WERI-Rb-1 (cell line): ENCODE measurements at regions not wholly inside any gene's neighbourhood (a gene's known extent, or its start where the extent isn't known, plus 50 kb on each side); places are given as distances from the start of the nearest gene placed in this dataset.
A peak's percentile ranks its signal among the peaks of the same experiment; 100 is the strongest.

Experiments
- DNase-seq: peaks from one replicate; pipeline ENCODE4 v3.0.0-alpha.2; 2020
- H3K27ac ChIP-seq: fragments of 250-450 bp; sonication (Bioruptor Pico); 2 replicates; pipeline ENCODE4 v1.5.1; 2020; ENCODE audit warnings: mild to moderate bottlenecking, moderate library complexity
- H3K27me3 ChIP-seq: fragments of 250-450 bp; sonication (Bioruptor Pico); 2 replicates; pipeline ENCODE4 v1.5.1; 2021; ENCODE audit warnings: mild to moderate bottlenecking, low read depth, moderate library complexity; ENCODE audit not compliant: insufficient read depth, severe bottlenecking
- H3K36me3 ChIP-seq: fragments of 250-450 bp; sonication (Bioruptor Pico); 2 replicates; pipeline ENCODE4 v1.5.1; 2020; ENCODE audit warnings: mild to moderate bottlenecking, moderate library complexity
- H3K4me3 ChIP-seq: 2 replicates; pipeline ENCODE4 v1.5.1; 2011; ENCODE audit warnings: low read depth, mild to moderate bottlenecking, control low read depth, low read length
- H3K9me3 ChIP-seq: fragments of 250-450 bp; sonication (Bioruptor Pico); 2 replicates; pipeline ENCODE4 v1.5.1; 2021; ENCODE audit warnings: mild to moderate bottlenecking, moderate library complexity; ENCODE audit not compliant: severe bottlenecking
- CTCF ChIP-seq: IDR thresholded peaks from 2 replicates; pipeline ENCODE4 v1.5.1; 2011; ENCODE audit warnings: low read depth, mild to moderate bottlenecking, control low read depth, inconsistent platforms, low read length

GRCh38 chr2:21501376-21502027 lies 377.7 kb downstream of the TDRD15 start:
- Histone ChIP-seq H3K4me3 (peak overlapping the region; percentile 29), H3K27ac (peak overlapping the region; percentile 84), H3K9me3 (no peaks in the 10 kb centered on the region), H3K36me3 (no peaks in the 10 kb centered on the region), H3K27me3 (no peaks in the 10 kb centered on the region)
- TF ChIP-seq CTCF, result no peak
- peak; percentile 91 for DNase-seq

GRCh38 chr2:21515903-21516302 lies 392.1 kb downstream of the TDRD15 start:
- Histone ChIP-seq H3K4me3 (no peak overlapping the region), H3K27ac (no peak overlapping the region), H3K36me3 (no peaks in the 10 kb centered on the region), H3K9me3 (no peaks in the 10 kb centered on the region), H3K27me3 (no peaks in the 10 kb centered on the region)
- DNase-seq, result peak; percentile 13
- no peak for TF ChIP-seq CTCF

- H3K36me3 ChIP-seq, result no peaks in the 10 kb centered on the region
- no peak for DNase-seq
- no peaks in the 10 kb centered on the region for H3K27me3 ChIP-seq
- no peak overlapping the region for H3K27ac ChIP-seq
- H3K4me3 ChIP-seq, result no peak overlapping the region
- no peaks in the 10 kb centered on the region for H3K9me3 ChIP-seq
- no peak for TF ChIP-seq CTCF
Observed at GRCh38 chr2:21519412-21519811, 395.6 kb downstream of the TDRD15 start.

GRCh38 chr2:21519821-21520220 lies 396.1 kb downstream of the TDRD15 start:
- Histone ChIP-seq H3K27ac (no peak overlapping the region), H3K27me3 (no peaks in the 10 kb centered on the region), H3K36me3 (no peaks in the 10 kb centered on the region), H3K9me3 (peaks cover under 1% of the 10 kb centered on the region), H3K4me3 (no peak overlapping the region)
- no peak for DNase-seq
- no peak for TF ChIP-seq CTCF

- TF ChIP-seq CTCF, result no peak
- no peak overlapping the region for H3K27ac ChIP-seq
- H3K36me3 ChIP-seq, result no peaks in the 10 kb centered on the region
- H3K4me3 ChIP-seq, result no peak overlapping the region
- no peaks in the 10 kb centered on the region for H3K27me3 ChIP-seq
- DNase-seq, result no peak
- H3K9me3 ChIP-seq, result peaks cover 18% of the 10 kb centered on the region
Observed at GRCh38 chr2:21535826-21536225, 412.1 kb downstream of the TDRD15 start.

- peaks cover 18% of the 10 kb centered on the region for H3K9me3 ChIP-seq
- H3K4me3 ChIP-seq, result no peak overlapping the region
- no peak for DNase-seq
- H3K36me3 ChIP-seq, result no peaks in the 10 kb centered on the region
- H3K27me3 ChIP-seq, result no peaks in the 10 kb centered on the region
- no peak for TF ChIP-seq CTCF
- no peak overlapping the region for H3K27ac ChIP-seq
Observed at GRCh38 chr2:21539685-21540084, 415.9 kb downstream of the TDRD15 start.
